Esophagus muscularis mucosa (tissue), 4 donors: ENCODE measurements at regions not wholly inside any gene's neighbourhood (a gene's known extent, or its start where the extent isn't known, plus 50 kb on each side); places are given as distances from the start of the nearest gene placed in this dataset.
"Not testable (repeated sequence)": the region's sequence is repeated elsewhere in the genome, so short reads cannot be mapped to it uniquely, and the experiment has no call there.

ENCODE experiments used
- DNase-seq: peaks from one replicate; pipeline ENCODE4 v3.0.0-alpha.2; 2017; ENCODE audit errors: extremely low spot score
- H3K27ac ChIP-seq, 4 donors: fragments of 200-600 bp; sonication (generic); replicated peaks in 1 of 4; 1 replicate in 3 of 4; 2 replicates in 1 of 4; pipeline ENCODE4 v1.5.1; 2016 to 2019; ENCODE audit warnings: mild to moderate bottlenecking in 1 of 4
- H3K27me3 ChIP-seq, 4 donors: fragments of 200-600 bp; sonication (generic); one replicate each; pipeline versions ENCODE4 v1.5.1 to v1.6.0; 2016 to 2019
- H3K36me3 ChIP-seq, 4 donors: fragments of 200-600 bp; sonication (generic); one replicate each; pipeline ENCODE4 v1.5.1; 2016 to 2019
- H3K4me1 ChIP-seq, 4 donors: fragments of 200-600 bp; sonication (generic); one replicate each; pipeline ENCODE4 v1.5.1; 2016 to 2019
- H3K4me3 ChIP-seq, 4 donors: fragments of 200-600 bp; sonication (generic); 1 replicate in 2 of 4; 2 replicates in 2 of 4; pipeline ENCODE4 v1.5.1; 2016 to 2019; ENCODE audit warnings: mild to moderate bottlenecking in 4 of 4, moderate library complexity in 1 of 4
- H3K9me3 ChIP-seq, 4 donors: fragments of 200-600 bp; sonication (generic); 1 replicate in 3 of 4; 2 replicates in 1 of 4; pipeline ENCODE4 v1.5.1; 2016 to 2019
- CTCF ChIP-seq, 3 experiments: fragments of 200-600 bp in 2 of 3; fragments of 450-650 bp in 1 of 3; sonication (generic) in 2 of 3; IDR thresholded peaks; one replicate each; pipeline ENCODE4 v1.5.1; 2017 to 2019; ENCODE audit warnings: antibody characterized with exemption in 3 of 3, mild to moderate bottlenecking in 2 of 3, moderate library complexity in 1 of 3
- EP300 ChIP-seq: sonication (generic); formaldehyde crosslinking; IDR thresholded peaks from one replicate; pipeline ENCODE4 v1.6.1; 2017; ENCODE audit warnings: antibody characterized with exemption
- POLR2A ChIP-seq: fragments of 450-650 bp; IDR thresholded peaks from one replicate; pipeline ENCODE4 v1.6.1; 2017; ENCODE audit warnings: antibody characterized with exemption, moderate library complexity, mild to moderate bottlenecking, low read depth
- POLR2AphosphoS5 ChIP-seq, 2 donors: sonication (generic); formaldehyde crosslinking; IDR thresholded peaks; one replicate each; pipeline ENCODE4 v1.6.1; 2017; ENCODE audit warnings: antibody characterized with exemption in 2 of 2
- WGBS: methylation state at CpG from one replicate; pipeline ENCODE4 v1.1.5; 2018; 5-methylcytosine and 5-hydroxymethylcytosine counted together
- intact Hi-C: fragments of 100-400 bp; cut with DNase I; formaldehyde crosslinking; loops from one replicate; pipeline ENCODE4 v1.15.1; 2023

GRCh38 chr13:84802073-84802472, 919.8 kb upstream of the SLITRK1 start:
- H3K4me1 ChIP-seq = no peaks in the 10 kb centered on the region
- H3K4me3 ChIP-seq = no peak overlapping the region
- H3K9me3 ChIP-seq = no peaks in the 10 kb centered on the region
- intact Hi-C loops = no loop called here
- no peaks in the 10 kb centered on the region for H3K36me3 ChIP-seq
- no peak for DNase-seq
- H3K27ac ChIP-seq = no peak overlapping the region
- H3K27me3 ChIP-seq = no peaks in the 10 kb centered on the region
- TF ChIP-seq POLR2AphosphoS5 (IDR thresholded peaks at IDR 0.05) (no peak), CTCF (IDR thresholded peaks at IDR 0.05) (no peak), POLR2A (no peak), EP300 (no peak)

- TF ChIP-seq CTCF (IDR thresholded peaks at IDR 0.05) (no peak), EP300 (no peak), POLR2A (no peak), POLR2AphosphoS5 (IDR thresholded peaks at IDR 0.05) (no peak)
- no peak for DNase-seq
- 84% methylated on average over 1 of the region's 1 CpG for WGBS
- H3K27ac ChIP-seq = no peak overlapping the region
- no peak overlapping the region for H3K4me3 ChIP-seq
- H3K27me3 ChIP-seq = no peaks in the 10 kb centered on the region
- no peaks in the 10 kb centered on the region for H3K4me1 ChIP-seq
- peaks cover 0 to 6% (median 0%) of the 10 kb centered on the region in 4 donors for H3K9me3 ChIP-seq
- H3K36me3 ChIP-seq = no peaks in the 10 kb centered on the region
- intact Hi-C loops = no loop called here
These were observed 902.3 kb upstream of the SLITRK1 start for GRCh38 chr13:84784443-84785153.

GRCh38 chr13:84777316-84777715, 895.0 kb upstream of the SLITRK1 start:
- TF ChIP-seq POLR2A (no peak), EP300 (no peak), CTCF (IDR thresholded peaks at IDR 0.05) (no peak), POLR2AphosphoS5 (IDR thresholded peaks at IDR 0.05) (no peak)
- intact Hi-C loops = no loop called here
- 94% methylated on average over 4 of the region's 4 CpGs for WGBS

GRCh38 chr13:84776593-84776992, 894.3 kb upstream of the SLITRK1 start:
- WGBS = 83% methylated on average over 2 of the region's 2 CpGs
- Histone ChIP-seq H3K36me3 (no peaks in the 10 kb centered on the region), H3K27ac (no peak overlapping the region), H3K4me3 (no peak overlapping the region), H3K9me3 (no peaks in the 10 kb centered on the region), H3K4me1 (no peaks in the 10 kb centered on the region), H3K27me3 (no peaks in the 10 kb centered on the region)
- intact Hi-C loops = no loop called here
- no peak for DNase-seq
- no peak for TF ChIP-seq CTCF (IDR thresholded peaks at IDR 0.05)
- TF ChIP-seq EP300 = no peak
- no peak for TF ChIP-seq POLR2A
- no peak for TF ChIP-seq POLR2AphosphoS5 (IDR thresholded peaks at IDR 0.05)

More at GRCh38 chr13:84777316-84777715, 895.0 kb upstream of the SLITRK1 start:
- no peak for DNase-seq
- Histone ChIP-seq H3K27ac (no peak overlapping the region), H3K36me3 (no peaks in the 10 kb centered on the region), H3K9me3 (no peaks in the 10 kb centered on the region), H3K4me1 (no peaks in the 10 kb centered on the region), H3K4me3 (no peak overlapping the region), H3K27me3 (no peaks in the 10 kb centered on the region)

GRCh38 chr13:84775920-84776319, 893.6 kb upstream of the SLITRK1 start:
- H3K27me3 ChIP-seq, H3K36me3 ChIP-seq, intact Hi-C loops, H3K9me3 ChIP-seq, H3K27ac ChIP-seq, H3K4me3 ChIP-seq, H3K4me1 ChIP-seq, DNase-seq: not testable (repeated sequence)
- WGBS = 78% methylated on average over 9 of the region's 9 CpGs
